Keratinocyte (primary cell): ENCODE measurements at regions not wholly inside any gene's neighbourhood (a gene's known extent, or its start where the extent isn't known, plus 50 kb on each side); places are given as distances from the start of the nearest gene placed in this dataset.

Experiments used
- DNase-seq: peaks from one replicate; pipeline ENCODE4 v3.0.0-alpha.2; 2011; ENCODE audit warnings: low read depth, missing footprints, low spot score
- FAIRE-seq: peaks from 2 replicates; lab custom pipeline; 2011; peaks lifted over from hg19 to GRCh38; lab: Jason Lieb, UNC
- H2AFZ ChIP-seq: 2 replicates; pipeline ENCODE4 v1.6.0; 2012; ENCODE audit warnings: low read length, control low read depth, inconsistent platforms; ENCODE audit not compliant: control insufficient read depth
- H3K27ac ChIP-seq: 2 replicates; pipeline ENCODE4 v1.5.1; 2011; ENCODE audit warnings: low read length; ENCODE audit not compliant: control insufficient read depth, insufficient read depth
- H3K27me3 ChIP-seq: 3 replicates; pipeline ENCODE4 v1.6.0; 2011; ENCODE audit warnings: low read length; ENCODE audit not compliant: control insufficient read depth, insufficient read depth; ENCODE audit errors: extremely low read depth
- H3K36me3 ChIP-seq, 2 experiments: 2 replicates in 1 of 2; 3 replicates in 1 of 2; pipeline ENCODE4 v1.5.1; 2011; ENCODE audit warnings: low read length in 2 of 2, mild to moderate bottlenecking in 1 of 2; ENCODE audit not compliant: control insufficient read depth in 2 of 2, insufficient read depth in 2 of 2; ENCODE audit errors: extremely low read depth in 1 of 2
- H3K4me1 ChIP-seq: 3 replicates; pipeline ENCODE4 v1.5.1; 2011; ENCODE audit warnings: low read length; ENCODE audit not compliant: control insufficient read depth, insufficient read depth; ENCODE audit errors: extremely low read depth
- H3K4me2 ChIP-seq: 3 replicates; pipeline ENCODE4 v1.6.0; 2011; ENCODE audit warnings: low read depth, low read length; ENCODE audit not compliant: control insufficient read depth, insufficient read depth; ENCODE audit errors: extremely low read depth
- H3K4me3 ChIP-seq, 3 experiments: fragments of 200-600 bp in 1 of 3; sonication (generic) in 1 of 3; 2 replicates in 2 of 3; 3 replicates in 1 of 3; pipeline ENCODE4 v1.5.1; 2011 to 2016; ENCODE audit warnings: low read length in 3 of 3, mild to moderate bottlenecking in 3 of 3, control low read depth in 2 of 3, inconsistent platforms in 1 of 3, low read depth in 1 of 3, mixed read lengths in 1 of 3, mixed run types in 1 of 3, moderate library complexity in 1 of 3; ENCODE audit not compliant: control insufficient read depth in 2 of 3, insufficient read depth in 2 of 3; ENCODE audit errors: extremely low read depth in 1 of 3
- H3K79me2 ChIP-seq: 2 replicates; pipeline ENCODE4 v1.6.0; 2012; ENCODE audit warnings: low read length; ENCODE audit not compliant: control insufficient read depth, insufficient read depth
- H3K9ac ChIP-seq: 3 replicates; pipeline ENCODE4 v1.6.0; 2011; ENCODE audit warnings: low read length; ENCODE audit not compliant: control insufficient read depth, insufficient read depth; ENCODE audit errors: extremely low read depth
- H3K9me1 ChIP-seq: 3 replicates; pipeline ENCODE4 v1.6.0; 2011; ENCODE audit warnings: low read length; ENCODE audit not compliant: control insufficient read depth, insufficient read depth; ENCODE audit errors: extremely low read depth
- H3K9me3 ChIP-seq: 2 replicates; pipeline ENCODE4 v1.5.1; 2012; ENCODE audit warnings: low read depth, low read length; ENCODE audit not compliant: control insufficient read depth
- H4K20me1 ChIP-seq: 3 replicates; pipeline ENCODE4 v1.6.0; 2011; ENCODE audit warnings: low read length; ENCODE audit not compliant: control insufficient read depth, insufficient read depth; ENCODE audit errors: extremely low read depth
- EZH2 ChIP-seq: IDR thresholded peaks from one replicate; pipeline ENCODE4 v1.6.1; 2012; ENCODE audit warnings: inconsistent platforms, mild to moderate bottlenecking, low read length, moderate library complexity
- dilution Hi-C: fragments of 300-500 bp; cut with MboI; formaldehyde crosslinking; loops from one replicate; pipeline ENCODE4 v1.7.0; 2020; ENCODE audit warnings: low sequenced_read_pairs; ENCODE audit not compliant: extremely low pct_ligation_motif_present
- TF ChIP-seq, protein P1 (sequence below), 3 experiments: IDR thresholded peaks in 1 of 3; conservative IDR thresholded peaks in 1 of 3; optimal IDR thresholded peaks in 1 of 3; 2 replicates in 2 of 3; 3 replicates in 1 of 3; pipeline versions ENCODE3 to v1.5.1; 2011; ENCODE audit warnings: low read length in 3 of 3, mild to moderate bottlenecking in 3 of 3, moderate library complexity in 2 of 3, control low read depth in 1 of 3, inconsistent platforms in 1 of 3; ENCODE audit not compliant: insufficient read depth in 2 of 3; ENCODE audit errors: extremely low read depth in 1 of 3

DNA sequence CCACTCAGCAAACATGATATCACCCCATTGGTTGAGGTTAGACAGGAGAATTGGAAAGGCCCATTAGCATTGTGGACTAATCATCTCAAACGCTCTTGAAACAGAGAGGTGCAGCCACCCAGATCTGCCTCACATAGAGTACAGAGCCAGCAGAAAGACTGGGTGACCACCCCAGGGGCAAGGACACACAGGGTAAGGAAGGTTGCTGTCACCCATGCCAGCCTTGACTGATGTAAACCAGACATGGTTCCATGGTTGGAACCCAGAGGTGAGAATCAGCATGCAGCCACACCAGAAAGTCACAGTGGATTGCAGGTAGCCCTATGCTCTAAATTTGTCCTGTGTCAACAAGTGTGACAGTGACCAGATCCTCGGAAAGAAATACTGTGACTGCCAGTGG, 1268.8 kb downstream of the EFNB2 start:
- H4K20me1 ChIP-seq: no peaks in the 10 kb centered on the region
- no peaks in the 10 kb centered on the region for H3K9me1 ChIP-seq
- no peaks in the 10 kb centered on the region for H3K4me1 ChIP-seq
- no peaks in the 10 kb centered on the region for H3K27me3 ChIP-seq
- H3K27ac ChIP-seq: no peak overlapping the region
- FAIRE-seq (no peak), DNase-seq (no peak)
- no peak overlapping the region for H2AFZ ChIP-seq
- H3K9ac ChIP-seq: no peak overlapping the region
- H3K4me3 ChIP-seq: no peak overlapping the region
- dilution Hi-C loops: no loop called here
- no peak for TF ChIP-seq EZH2
- TF ChIP-seq, protein P1, sequence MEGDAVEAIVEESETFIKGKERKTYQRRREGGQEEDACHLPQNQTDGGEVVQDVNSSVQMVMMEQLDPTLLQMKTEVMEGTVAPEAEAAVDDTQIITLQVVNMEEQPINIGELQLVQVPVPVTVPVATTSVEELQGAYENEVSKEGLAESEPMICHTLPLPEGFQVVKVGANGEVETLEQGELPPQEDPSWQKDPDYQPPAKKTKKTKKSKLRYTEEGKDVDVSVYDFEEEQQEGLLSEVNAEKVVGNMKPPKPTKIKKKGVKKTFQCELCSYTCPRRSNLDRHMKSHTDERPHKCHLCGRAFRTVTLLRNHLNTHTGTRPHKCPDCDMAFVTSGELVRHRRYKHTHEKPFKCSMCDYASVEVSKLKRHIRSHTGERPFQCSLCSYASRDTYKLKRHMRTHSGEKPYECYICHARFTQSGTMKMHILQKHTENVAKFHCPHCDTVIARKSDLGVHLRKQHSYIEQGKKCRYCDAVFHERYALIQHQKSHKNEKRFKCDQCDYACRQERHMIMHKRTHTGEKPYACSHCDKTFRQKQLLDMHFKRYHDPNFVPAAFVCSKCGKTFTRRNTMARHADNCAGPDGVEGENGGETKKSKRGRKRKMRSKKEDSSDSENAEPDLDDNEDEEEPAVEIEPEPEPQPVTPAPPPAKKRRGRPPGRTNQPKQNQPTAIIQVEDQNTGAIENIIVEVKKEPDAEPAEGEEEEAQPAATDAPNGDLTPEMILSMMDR (optimal IDR thresholded peaks at IDR 0.05 in 1 of 3, IDR thresholded peaks at IDR 0.05 in 1 of 3, conservative IDR thresholded peaks at IDR 0.05 in 1 of 3; ENCODE audit: extremely low read depth in 1 of 3, insufficient read depth in 2 of 3, low read length in 3 of 3): no peak
- H3K4me2 ChIP-seq: no peak overlapping the region
- no peaks in the 10 kb centered on the region for H3K36me3 ChIP-seq
- no peaks in the 10 kb centered on the region for H3K9me3 ChIP-seq
- H3K79me2 ChIP-seq: no peaks in the 10 kb centered on the region

DNA sequence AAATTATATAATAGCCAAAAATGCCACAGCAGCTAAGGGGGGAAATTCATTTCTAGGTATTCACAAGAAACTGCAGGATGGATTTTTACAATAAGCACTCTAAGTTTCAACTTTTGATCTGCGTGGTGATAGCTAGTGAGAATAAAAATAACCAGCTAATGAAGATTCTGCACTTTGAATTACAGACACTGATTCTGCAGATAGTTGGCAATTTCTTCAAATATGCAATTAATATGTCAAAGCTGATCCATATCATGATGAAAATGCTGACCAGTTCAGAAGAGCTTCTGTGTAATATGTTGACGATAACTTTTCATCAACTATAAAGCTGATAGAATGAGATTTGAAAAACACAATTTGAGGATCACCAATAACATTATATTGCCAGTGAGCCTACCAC, 1272.9 kb downstream of the EFNB2 start:
- dilution Hi-C loops: no loop called here
- no peaks in the 10 kb centered on the region for H4K20me1 ChIP-seq
- FAIRE-seq (no peak), DNase-seq (no peak)
- no peak overlapping the region for H3K27ac ChIP-seq
- no peaks in the 10 kb centered on the region for H3K4me1 ChIP-seq
- no peak overlapping the region for H3K9ac ChIP-seq
- no peaks in the 10 kb centered on the region for H3K36me3 ChIP-seq
- H3K4me3 ChIP-seq: no peak overlapping the region
- H3K9me1 ChIP-seq: no peaks in the 10 kb centered on the region
- H3K79me2 ChIP-seq: no peaks in the 10 kb centered on the region
- H3K27me3 ChIP-seq: no peaks in the 10 kb centered on the region
- H3K4me2 ChIP-seq: no peak overlapping the region
- no peaks in the 10 kb centered on the region for H3K9me3 ChIP-seq
- H2AFZ ChIP-seq: no peak overlapping the region
- TF ChIP-seq, protein P1 (optimal IDR thresholded peaks at IDR 0.05 in 1 of 3, IDR thresholded peaks at IDR 0.05 in 1 of 3, conservative IDR thresholded peaks at IDR 0.05 in 1 of 3; ENCODE audit: extremely low read depth in 1 of 3, insufficient read depth in 2 of 3, low read length in 3 of 3): no peak
- no peak for TF ChIP-seq EZH2
